ENCODE measurements at regions not wholly inside any gene's neighbourhood (a gene's known extent, or its start where the extent isn't known, plus 50 kb on each side); places are given as distances from the start of the nearest gene placed in this dataset.

DNA sequence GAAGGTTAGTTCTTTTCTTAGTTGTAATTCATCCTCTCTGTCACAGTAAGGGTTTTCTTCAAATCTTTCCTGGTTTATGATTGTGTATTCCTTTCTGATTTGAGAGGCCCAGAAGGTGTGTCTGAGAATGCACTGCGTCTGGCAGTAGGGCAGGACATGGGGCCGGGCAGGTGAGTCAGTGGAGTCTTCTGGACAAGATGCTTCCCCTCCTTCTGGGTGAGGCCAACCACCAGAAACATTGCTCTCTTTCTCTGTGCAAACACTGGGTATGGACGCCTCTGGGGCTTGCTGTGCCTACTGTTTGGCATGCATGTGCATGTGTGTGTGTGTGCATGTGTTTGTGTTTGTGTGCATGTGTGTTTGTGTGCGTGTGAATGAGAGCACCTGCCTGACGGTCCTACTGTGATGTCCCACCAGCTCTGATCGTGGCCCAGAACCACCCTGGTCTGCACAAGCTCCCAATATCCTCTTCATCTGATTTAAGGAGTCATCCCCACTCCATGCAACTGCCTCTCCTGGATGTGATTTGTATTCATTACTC lies 93.2 kb upstream of the DLX2 start:
- TF ChIP-seq EZH2 (IDR thresholded peaks at IDR 0.05; ENCODE audit: insufficient read depth, poor library complexity, severe bottlenecking) = no peak
- TF ChIP-seq EZH2phosphoT487 (IDR thresholded peaks at IDR 0.05; ENCODE audit: insufficient read depth, low read depth) = no peak

Measured in GM23248 (cell line).